B cell (primary cell): ENCODE measurements at regions not wholly inside any gene's neighbourhood (a gene's known extent, or its start where the extent isn't known, plus 50 kb on each side); places are given as distances from the start of the nearest gene placed in this dataset.

ENCODE experiments used
- ATAC-seq: fragments of 200-7000 bp; cut with Tn5 transposase; one replicate; pipeline ENCODE4 v1.10.0; 2021; ENCODE audit warnings: low read depth, mild to moderate bottlenecking, moderate number of reproducible peaks, moderate library complexity
- CTCF ChIA-PET: fragments of 350-600 bp; sonication (Branson Sonifier 250); formaldehyde crosslinking; loops from one replicate; lab custom pipeline; 2021; ENCODE audit warnings: antibody characterized with exemption, inconsistent platforms; lab: Charles Lee
- POLR2A ChIA-PET: fragments of 350-600 bp; sonication (Branson Sonifier 250); formaldehyde crosslinking; loops from one replicate; lab custom pipeline; 2021; ENCODE audit warnings: antibody characterized with exemption; lab: Charles Lee
- DNase-seq: peaks from one replicate; pipeline ENCODE4 v3.0.0; 2013
- H2AFZ ChIP-seq: 2 replicates; pipeline ENCODE4 v1.6.1; 2012; ENCODE audit warnings: mild to moderate bottlenecking, low read depth, low read length; ENCODE audit not compliant: insufficient read depth, poor library complexity, severe bottlenecking
- H3K27ac ChIP-seq, 2 donors: 1 replicate in 1 of 2; 2 replicates in 1 of 2; pipeline ENCODE4 v1.5.1; 2012 to 2013; ENCODE audit warnings: low read length in 2 of 2, mild to moderate bottlenecking in 2 of 2, moderate library complexity in 1 of 2
- H3K27me3 ChIP-seq, 4 experiments: fragments of 200-600 bp in 1 of 4; sonication (generic) in 1 of 4; replicated peaks in 1 of 4; 1 replicate in 2 of 4; 2 replicates in 2 of 4; pipeline versions ENCODE4 v1.6.1 to v1.7.0; 2013 to 2016; ENCODE audit warnings: low read length in 3 of 4, mild to moderate bottlenecking in 2 of 4, mixed read lengths in 1 of 4, moderate library complexity in 1 of 4; ENCODE audit not compliant: insufficient read depth in 4 of 4, control insufficient read depth in 3 of 4; ENCODE audit errors: control extremely low read depth in 1 of 4
- H3K36me3 ChIP-seq, 2 experiments: replicated peaks in 1 of 2; 1 replicate in 1 of 2; 2 replicates in 1 of 2; pipeline versions ENCODE4 v1.6.1 to v1.7.1; 2013; ENCODE audit warnings: low read length in 1 of 2; ENCODE audit not compliant: insufficient read depth in 2 of 2, control insufficient read depth in 1 of 2; ENCODE audit errors: control extremely low read depth in 1 of 2, extremely low read depth in 1 of 2
- H3K4me1 ChIP-seq, 2 donors: fragments of 200-600 bp in 1 of 2; sonication (generic) in 1 of 2; 1 replicate in 1 of 2; 2 replicates in 1 of 2; pipeline versions ENCODE4 v1.5.1 to v1.6.1; 2013 to 2017; ENCODE audit warnings: low read length in 2 of 2; ENCODE audit not compliant: control insufficient read depth in 2 of 2, insufficient read depth in 2 of 2
- H3K4me2 ChIP-seq: replicated peaks from 2 replicates; pipeline ENCODE3; 2012; ENCODE audit warnings: mild to moderate bottlenecking, low read depth, low read length; ENCODE audit not compliant: poor library complexity, severe bottlenecking
- H3K4me3 ChIP-seq, 5 experiments: fragments of 200-600 bp in 1 of 5; sonication (generic) in 1 of 5; 1 replicate in 3 of 5; 2 replicates in 2 of 5; pipeline versions ENCODE4 v1.5.1 to v1.7.0; 2011 to 2016; ENCODE audit warnings: low read length in 4 of 5, mild to moderate bottlenecking in 4 of 5, low read depth in 2 of 5, control low read depth in 1 of 5, moderate library complexity in 1 of 5; ENCODE audit not compliant: insufficient read depth in 1 of 5; ENCODE audit errors: control extremely low read depth in 1 of 5, extremely low read depth in 1 of 5
- H3K79me2 ChIP-seq: fragments of 200-600 bp; sonication (generic); one replicate; pipeline ENCODE4 v1.6.0; 2016; ENCODE audit warnings: low read length; ENCODE audit not compliant: control insufficient read depth, insufficient read depth
- H3K9ac ChIP-seq: fragments of 200-600 bp; sonication (generic); 2 replicates; pipeline ENCODE4 v1.6.1; 2017; ENCODE audit warnings: mild to moderate bottlenecking, low read length, moderate library complexity
- H3K9me3 ChIP-seq, 3 donors: one replicate each; pipeline versions ENCODE4 v1.6.1 to v1.7.1; 2013; ENCODE audit warnings: low read length in 2 of 3; ENCODE audit not compliant: control insufficient read depth in 2 of 3, insufficient read depth in 1 of 3; ENCODE audit errors: control extremely low read depth in 1 of 3
- H4K20me1 ChIP-seq: 2 replicates; pipeline ENCODE4 v1.6.0; 2012; ENCODE audit warnings: mild to moderate bottlenecking, low read length; ENCODE audit not compliant: insufficient read depth, control insufficient read depth, poor library complexity, severe bottlenecking
- H3K27ac Mint-ChIP-seq: one replicate; pipeline ENCODE4 v1.8.0; 2021; ENCODE audit warnings: mixed read lengths
- H3K27me3 Mint-ChIP-seq: one replicate; pipeline ENCODE4 v1.8.0; 2021; ENCODE audit warnings: mixed read lengths
- H3K4me1 Mint-ChIP-seq: one replicate; pipeline ENCODE4 v1.8.0; 2021; ENCODE audit warnings: mixed read lengths
- H3K4me3 Mint-ChIP-seq: one replicate; pipeline ENCODE4 v1.8.0; 2021; ENCODE audit warnings: mixed read lengths
- H3K9me3 Mint-ChIP-seq: one replicate; pipeline ENCODE4 v1.8.0; 2022; ENCODE audit warnings: mixed read lengths; ENCODE audit not compliant: insufficient read depth
- CTCF ChIP-seq: fragments of 200-600 bp; IDR thresholded peaks from one replicate; pipeline ENCODE4 v1.8.0; 2022; ENCODE audit warnings: antibody characterized with exemption, mild to moderate bottlenecking
- EZH2 ChIP-seq: IDR thresholded peaks from 2 replicates; pipeline ENCODE4 v1.6.1; 2012; ENCODE audit warnings: borderline replicate concordance, low read depth, mild to moderate bottlenecking, moderate library complexity, low read length; ENCODE audit not compliant: insufficient read depth, poor library complexity, severe bottlenecking
- WGBS: methylation state at CpG from one replicate; pipeline ENCODE4 v1.1.5; 2013; ENCODE audit warnings: missing lambda C conversion rate; ENCODE audit not compliant: insufficient coverage; 5-methylcytosine and 5-hydroxymethylcytosine counted together
- intact Hi-C: fragments of 100-400 bp; cut with micrococcal nuclease; formaldehyde crosslinking; loops from one replicate; pipeline ENCODE4 v1.10.0; 2022

- H3K79me2 ChIP-seq: no peaks in the 10 kb centered on the region
- H3K36me3 ChIP-seq: no peaks in the 10 kb centered on the region
- ChIA-PET POLR2A (no interaction called here), CTCF (no interaction called here)
- Mint-ChIP-seq H3K4me1 (no peaks in the 10 kb centered on the region), H3K27me3 (no peaks in the 10 kb centered on the region), H3K4me3 (no peak overlapping the region), H3K9me3 (peaks cover 2% of the 10 kb centered on the region), H3K27ac (no peak overlapping the region)
- WGBS: no CpG with 5 or more reads among the region's 2 CpGs
- no peak overlapping the region for H3K4me2 ChIP-seq
- ATAC-seq (no peak), DNase-seq (no peak)
- peaks cover 0 to 9% (median 0%) of the 10 kb centered on the region in 3 donors for H3K9me3 ChIP-seq
- H3K9ac ChIP-seq: no peak overlapping the region
- no peak overlapping the region for H2AFZ ChIP-seq
- no peak overlapping the region for H3K4me3 ChIP-seq
- intact Hi-C loops: no loop called here
- no peaks in the 10 kb centered on the region for H3K4me1 ChIP-seq
- H3K27me3 ChIP-seq: no peaks in the 10 kb centered on the region
- no peaks in the 10 kb centered on the region for H4K20me1 ChIP-seq
- H3K27ac ChIP-seq: no peak overlapping the region
- TF ChIP-seq EZH2 (no peak), CTCF (no peak)
Observed at GRCh38 chr4:181562399-181562798, 680.8 kb upstream of the TENM3 start.

GRCh38 chr4:181564625-181565024 is 678.6 kb upstream of the TENM3 start:
- Histone ChIP-seq H3K27ac (no peak overlapping the region), H3K9me3 (peaks cover 0 to 10% (median 0%) of the 10 kb centered on the region in 3 donors), H3K79me2 (no peaks in the 10 kb centered on the region), H3K9ac (no peak overlapping the region), H4K20me1 (no peaks in the 10 kb centered on the region), H3K4me3 (no peak overlapping the region), H2AFZ (no peak overlapping the region), H3K36me3 (no peaks in the 10 kb centered on the region), H3K27me3 (no peaks in the 10 kb centered on the region), H3K4me1 (no peaks in the 10 kb centered on the region), H3K4me2 (no peak overlapping the region)
- no peaks in the 10 kb centered on the region for H3K4me1 Mint-ChIP-seq
- CTCF ChIA-PET: no interaction called here
- H3K4me3 Mint-ChIP-seq: no peak overlapping the region
- POLR2A ChIA-PET: no interaction called here
- TF ChIP-seq CTCF (no peak), EZH2 (no peak)
- ATAC-seq: no peak
- H3K27ac Mint-ChIP-seq: no peak overlapping the region
- intact Hi-C loops: no loop called here
- no peak for DNase-seq
- H3K9me3 Mint-ChIP-seq: peaks cover 2% of the 10 kb centered on the region
- WGBS: 100% methylated on average over 1 of the region's 6 CpGs
- no peaks in the 10 kb centered on the region for H3K27me3 Mint-ChIP-seq
